Stomach (tissue), 8 donors: ENCODE measurements at regions not wholly inside any gene's neighbourhood (a gene's known extent, or its start where the extent isn't known, plus 50 kb on each side); places are given as distances from the start of the nearest gene placed in this dataset.

Experiments
- DNase-seq, 2 donors: peaks; one replicate each; pipeline versions ENCODE4 v3.0.0 to v3.0.0-alpha.2; 2013 to 2019
- H3K27ac ChIP-seq, 5 donors: fragments of 200-600 bp in 4 of 5; sonication (generic) in 4 of 5; one replicate each; pipeline ENCODE4 v1.5.1; 2013 to 2019; ENCODE audit warnings: mild to moderate bottlenecking in 1 of 5, moderate library complexity in 1 of 5
- H3K27me3 ChIP-seq, 3 donors: fragments of 200-600 bp; sonication (generic); one replicate each; pipeline ENCODE4 v1.5.1; 2017 to 2019; ENCODE audit warnings: mixed run types in 1 of 3
- H3K36me3 ChIP-seq, 4 donors: fragments of 200-600 bp; sonication (generic); 1 replicate in 3 of 4; 2 replicates in 1 of 4; pipeline ENCODE4 v1.5.1; 2016 to 2019
- H3K4me1 ChIP-seq, 4 donors: fragments of 200-600 bp; sonication (generic); one replicate each; pipeline ENCODE4 v1.5.1; 2016 to 2019
- H3K4me3 ChIP-seq, 4 donors: fragments of 200-600 bp; sonication (generic) in 3 of 4; one replicate each; pipeline ENCODE4 v1.5.1; 2016 to 2019; ENCODE audit warnings: mild to moderate bottlenecking in 1 of 4
- H3K9me3 ChIP-seq, 4 donors: fragments of 200-600 bp; sonication (generic); one replicate each; pipeline ENCODE4 v1.5.1; 2016 to 2019
- EP300 ChIP-seq: sonication (generic); formaldehyde crosslinking; IDR thresholded peaks from one replicate; pipeline ENCODE4 v1.6.1; 2017; ENCODE audit warnings: antibody characterized with exemption
- POLR2A ChIP-seq, 4 donors: fragments of 450-650 bp; IDR thresholded peaks; one replicate each; pipeline ENCODE4 v1.6.1; 2016; ENCODE audit warnings: antibody characterized with exemption in 4 of 4, control low read depth in 2 of 4, mild to moderate bottlenecking in 1 of 4, moderate library complexity in 1 of 4
- POLR2AphosphoS5 ChIP-seq, 3 donors: sonication (generic); formaldehyde crosslinking; IDR thresholded peaks; one replicate each; pipeline ENCODE4 v1.6.1; 2016; ENCODE audit warnings: antibody characterized with exemption in 3 of 3
- WGBS, 5 donors: extraction: QIAGEN DNeasy Blood & Tissue Kit in 3 of 5; methylation state at CpG; one replicate each; pipeline versions ENCODE4 v1.1.5 to v1.1.7; 2013 to 2018; 5-methylcytosine and 5-hydroxymethylcytosine counted together
- intact Hi-C: fragments of 100-400 bp; cut with DNase I; formaldehyde crosslinking; loops from one replicate; pipeline ENCODE4 v1.15.1; 2023; ENCODE audit warnings: low total_unique reads
- TF ChIP-seq, protein P1 (sequence below), 7 experiments: fragments of 450-650 bp in 4 of 7; fragments of 200-600 bp in 3 of 7; sonication (generic) in 3 of 7; IDR thresholded peaks; one replicate each; pipeline ENCODE4 v1.5.1; 2016 to 2019; ENCODE audit warnings: antibody characterized with exemption in 7 of 7, control low read depth in 2 of 7, mild to moderate bottlenecking in 1 of 7
- donor health status: healthy with polysubstance abuse.
- donor health status: Bipolar disorder and iron deficiency.
- donor health status: healthy.

DNA sequence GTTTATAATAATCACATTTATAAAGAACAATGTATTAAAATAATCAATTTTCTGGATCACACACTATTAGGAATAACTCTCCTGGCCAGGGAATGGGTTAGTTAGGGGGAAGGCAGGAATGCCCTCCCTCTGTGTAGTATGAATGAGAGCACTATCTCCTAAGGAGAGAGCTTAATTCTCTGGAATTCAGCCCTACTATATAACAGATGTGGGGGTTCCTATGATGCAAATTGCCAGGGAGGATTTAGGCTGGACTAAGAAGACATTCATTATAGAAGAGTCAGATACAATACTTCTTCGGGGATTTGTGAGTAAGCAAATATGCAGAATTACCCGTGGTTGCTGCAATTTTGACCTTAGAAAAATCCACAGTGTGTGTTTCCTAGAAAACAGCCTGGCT, 250.1 kb upstream of the VRK2 start:
- H3K4me3 ChIP-seq: no peak overlapping the region
- TF ChIP-seq POLR2A (IDR thresholded peaks at IDR 0.05) (no peak), EP300 (no peak), POLR2AphosphoS5 (IDR thresholded peaks at IDR 0.05) (no peak)
- TF ChIP-seq, protein P1, sequence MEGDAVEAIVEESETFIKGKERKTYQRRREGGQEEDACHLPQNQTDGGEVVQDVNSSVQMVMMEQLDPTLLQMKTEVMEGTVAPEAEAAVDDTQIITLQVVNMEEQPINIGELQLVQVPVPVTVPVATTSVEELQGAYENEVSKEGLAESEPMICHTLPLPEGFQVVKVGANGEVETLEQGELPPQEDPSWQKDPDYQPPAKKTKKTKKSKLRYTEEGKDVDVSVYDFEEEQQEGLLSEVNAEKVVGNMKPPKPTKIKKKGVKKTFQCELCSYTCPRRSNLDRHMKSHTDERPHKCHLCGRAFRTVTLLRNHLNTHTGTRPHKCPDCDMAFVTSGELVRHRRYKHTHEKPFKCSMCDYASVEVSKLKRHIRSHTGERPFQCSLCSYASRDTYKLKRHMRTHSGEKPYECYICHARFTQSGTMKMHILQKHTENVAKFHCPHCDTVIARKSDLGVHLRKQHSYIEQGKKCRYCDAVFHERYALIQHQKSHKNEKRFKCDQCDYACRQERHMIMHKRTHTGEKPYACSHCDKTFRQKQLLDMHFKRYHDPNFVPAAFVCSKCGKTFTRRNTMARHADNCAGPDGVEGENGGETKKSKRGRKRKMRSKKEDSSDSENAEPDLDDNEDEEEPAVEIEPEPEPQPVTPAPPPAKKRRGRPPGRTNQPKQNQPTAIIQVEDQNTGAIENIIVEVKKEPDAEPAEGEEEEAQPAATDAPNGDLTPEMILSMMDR (IDR thresholded peaks at IDR 0.05): no peak
- no peaks in the 10 kb centered on the region for H3K36me3 ChIP-seq
- WGBS, 5 donors: 16 to 25% (median 19%) methylated on average over 2 of the region's 2 CpGs
- H3K9me3 ChIP-seq: peaks cover 0 to 18% (median 4%) of the 10 kb centered on the region in 4 donors
- H3K4me1 ChIP-seq: no peaks in the 10 kb centered on the region
- intact Hi-C loops: no loop called here
- H3K27ac ChIP-seq: no peak overlapping the region
- no peaks in the 10 kb centered on the region for H3K27me3 ChIP-seq
- DNase-seq: no peak

DNA sequence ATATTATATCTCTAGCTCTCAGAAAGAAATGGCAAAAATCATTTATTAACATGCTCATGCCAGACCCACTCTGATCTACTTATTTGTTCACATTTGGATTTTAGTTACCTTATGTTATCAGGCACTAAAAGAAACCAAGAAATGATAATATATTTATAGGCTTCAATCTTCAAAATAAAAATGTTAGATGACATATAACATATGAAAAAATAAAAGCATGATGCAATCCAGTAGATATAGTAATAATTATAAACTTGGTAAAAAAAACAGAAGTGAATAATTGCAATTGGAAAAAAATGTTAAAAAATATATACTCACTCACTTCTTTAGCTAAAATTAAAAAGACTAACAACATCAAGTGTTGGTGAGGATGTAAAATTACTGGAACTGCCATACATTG, 248.3 kb upstream of the VRK2 start:
- Histone ChIP-seq H3K4me3 (no peak overlapping the region), H3K27ac (no peak overlapping the region), H3K27me3 (no peaks in the 10 kb centered on the region), H3K36me3 (no peaks in the 10 kb centered on the region), H3K9me3 (peaks cover 0 to 18% (median 4%) of the 10 kb centered on the region in 4 donors), H3K4me1 (no peaks in the 10 kb centered on the region)
- TF ChIP-seq POLR2A (IDR thresholded peaks at IDR 0.05) (no peak), POLR2AphosphoS5 (IDR thresholded peaks at IDR 0.05) (no peak), EP300 (no peak)
- TF ChIP-seq, protein P1 (IDR thresholded peaks at IDR 0.05): no peak
- DNase-seq: no peak
- intact Hi-C loops: no loop called here

DNA sequence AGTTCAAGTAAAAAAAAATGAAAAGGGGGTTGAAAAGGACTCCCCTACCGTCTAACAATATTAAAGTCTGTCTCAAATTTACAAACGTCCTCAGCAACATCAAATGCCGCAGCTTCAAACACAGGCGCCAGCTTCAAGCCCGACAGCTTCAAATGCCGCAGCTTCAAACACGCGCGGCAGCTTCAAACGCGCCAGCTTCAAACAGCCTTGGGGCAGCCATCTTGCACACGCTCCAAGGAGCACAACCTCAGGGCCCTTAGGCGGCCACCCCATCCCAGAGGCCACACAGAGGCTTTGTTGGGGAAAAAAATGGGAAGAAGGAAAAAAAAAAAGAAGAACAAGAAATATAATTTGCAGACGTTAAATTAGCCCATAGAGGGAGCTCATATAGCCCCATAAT, 244.4 kb upstream of the VRK2 start:
- H3K27me3 ChIP-seq: no peaks in the 10 kb centered on the region
- H3K36me3 ChIP-seq: no peaks in the 10 kb centered on the region
- peaks cover 0 to 10% (median 4%) of the 10 kb centered on the region in 4 donors for H3K9me3 ChIP-seq
- intact Hi-C loops: no loop called here
- H3K4me1 ChIP-seq: no peaks in the 10 kb centered on the region
- no peak overlapping the region for H3K4me3 ChIP-seq
- 91 to 95% (median 93%) methylated on average over 14 of the region's 14 CpGs for WGBS, 5 donors
- TF ChIP-seq POLR2A (IDR thresholded peaks at IDR 0.05): no peak
- TF ChIP-seq, protein P1 (IDR thresholded peaks at IDR 0.05): no peak
- DNase-seq: no peak
- no peak overlapping the region for H3K27ac ChIP-seq

DNA sequence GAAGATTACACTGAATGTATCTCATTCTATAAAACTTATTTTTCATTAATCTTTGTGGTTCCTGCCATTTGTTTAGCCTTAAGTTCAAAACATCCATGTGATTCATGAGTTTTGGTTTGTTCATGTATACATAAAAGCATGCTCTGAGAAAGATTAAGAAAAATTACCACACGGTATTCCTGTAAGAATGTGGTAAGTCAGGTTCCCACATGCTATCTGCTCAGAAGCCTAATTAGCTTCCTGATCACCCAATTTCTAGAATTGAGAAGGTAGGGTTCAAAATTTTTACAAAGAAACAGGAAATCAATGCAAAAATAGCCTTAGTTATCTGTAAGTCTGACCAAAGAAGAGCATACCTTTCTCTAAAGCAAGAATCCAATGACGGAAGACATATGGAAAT, 241.6 kb upstream of the VRK2 start:
- Histone ChIP-seq H3K4me3 (no peak overlapping the region), H3K27me3 (no peaks in the 10 kb centered on the region), H3K9me3 (peaks cover 0 to 4% (median 0%) of the 10 kb centered on the region in 4 donors), H3K4me1 (no peaks in the 10 kb centered on the region), H3K27ac (no peak overlapping the region), H3K36me3 (no peaks in the 10 kb centered on the region)
- no peak for DNase-seq
- intact Hi-C loops: no loop called here
- TF ChIP-seq POLR2AphosphoS5 (IDR thresholded peaks at IDR 0.05): no peak
- TF ChIP-seq, protein P1 (IDR thresholded peaks at IDR 0.05): no peak
- no peak for TF ChIP-seq EP300
- TF ChIP-seq POLR2A (IDR thresholded peaks at IDR 0.05): no peak
- 57 to 68% (median 66%) methylated on average over 2 of the region's 2 CpGs for WGBS, 5 donors
